ENCODE measurements at regions not wholly inside any gene's neighbourhood (a gene's known extent, or its start where the extent isn't known, plus 50 kb on each side); places are given as distances from the start of the nearest gene placed in this dataset.

DNA sequence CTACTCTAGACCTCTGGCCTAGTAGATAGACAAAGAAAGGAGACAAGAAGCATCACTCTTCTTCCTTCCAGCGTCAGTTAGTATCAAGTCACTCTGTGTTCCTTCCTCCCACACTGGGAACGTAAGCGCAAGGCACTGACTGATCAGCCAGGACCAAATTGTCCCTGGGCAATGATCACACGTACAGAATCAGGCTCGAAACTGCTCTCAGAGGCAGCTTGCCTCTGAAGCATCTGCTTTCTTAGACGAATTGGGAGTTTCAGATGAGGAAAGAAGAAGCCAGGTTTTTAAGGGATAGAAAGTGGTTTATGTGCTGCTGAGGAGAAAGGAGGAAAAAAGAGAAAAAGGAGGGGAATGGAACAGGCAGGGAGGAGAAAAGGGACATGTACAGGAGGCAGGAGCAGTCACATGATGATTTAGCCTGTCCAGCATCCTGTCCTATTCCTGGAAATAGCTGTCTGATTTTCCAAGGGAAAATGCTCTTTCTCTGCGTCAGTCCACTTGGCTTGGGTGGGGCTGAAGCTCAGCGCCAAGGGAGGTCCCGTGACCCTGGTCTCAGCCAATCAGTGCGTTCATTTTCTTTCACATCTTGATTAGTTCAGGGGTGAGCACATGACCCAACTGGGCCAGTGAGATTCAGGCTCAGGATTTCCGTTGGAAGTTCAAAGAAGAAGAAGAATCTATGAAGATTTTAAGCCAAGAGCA is 102.0 kb upstream of the PRICKLE2 start:
- TF ChIP-seq, protein P1, sequence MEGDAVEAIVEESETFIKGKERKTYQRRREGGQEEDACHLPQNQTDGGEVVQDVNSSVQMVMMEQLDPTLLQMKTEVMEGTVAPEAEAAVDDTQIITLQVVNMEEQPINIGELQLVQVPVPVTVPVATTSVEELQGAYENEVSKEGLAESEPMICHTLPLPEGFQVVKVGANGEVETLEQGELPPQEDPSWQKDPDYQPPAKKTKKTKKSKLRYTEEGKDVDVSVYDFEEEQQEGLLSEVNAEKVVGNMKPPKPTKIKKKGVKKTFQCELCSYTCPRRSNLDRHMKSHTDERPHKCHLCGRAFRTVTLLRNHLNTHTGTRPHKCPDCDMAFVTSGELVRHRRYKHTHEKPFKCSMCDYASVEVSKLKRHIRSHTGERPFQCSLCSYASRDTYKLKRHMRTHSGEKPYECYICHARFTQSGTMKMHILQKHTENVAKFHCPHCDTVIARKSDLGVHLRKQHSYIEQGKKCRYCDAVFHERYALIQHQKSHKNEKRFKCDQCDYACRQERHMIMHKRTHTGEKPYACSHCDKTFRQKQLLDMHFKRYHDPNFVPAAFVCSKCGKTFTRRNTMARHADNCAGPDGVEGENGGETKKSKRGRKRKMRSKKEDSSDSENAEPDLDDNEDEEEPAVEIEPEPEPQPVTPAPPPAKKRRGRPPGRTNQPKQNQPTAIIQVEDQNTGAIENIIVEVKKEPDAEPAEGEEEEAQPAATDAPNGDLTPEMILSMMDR (IDR thresholded peaks at IDR 0.05), result no peak
- TF ChIP-seq POLR2A (IDR thresholded peaks at IDR 0.05), result no peak
